ENCODE measurements at regions not wholly inside any gene's neighbourhood (a gene's known extent, or its start where the extent isn't known, plus 50 kb on each side); places are given as distances from the start of the nearest gene placed in this dataset.

DNA sequence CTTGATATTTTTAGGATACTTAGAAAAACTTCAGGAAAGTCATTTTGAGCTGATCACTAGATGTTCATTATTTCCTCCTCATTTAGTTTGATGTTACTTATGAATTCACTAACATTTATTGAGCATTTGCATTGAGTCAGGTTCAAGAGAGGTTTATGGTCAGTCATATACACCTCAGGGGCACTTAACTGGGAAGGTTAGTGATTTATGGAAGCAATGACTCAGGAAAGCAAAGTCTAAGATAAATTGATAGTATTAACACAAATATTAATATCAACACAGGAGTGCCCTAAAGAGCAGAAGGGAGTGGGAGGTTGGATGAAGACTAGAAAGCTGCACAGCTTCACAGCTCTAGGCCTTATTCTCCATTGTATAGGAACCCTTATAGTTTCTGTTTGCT is 177.0 kb upstream of the TNFAIP3 start:
- H3K14ac ChIP-seq (replicated peaks; ENCODE audit: low read depth, low read length): no peak overlapping the region
- intact Hi-C loops (cut with micrococcal nuclease) (no loop called here), dilution Hi-C loops (cut with HindIII; ENCODE audit: low sequenced_read_pairs, unreplicated experiment) (no loop called here), in situ Hi-C loops (cut with MboI; ENCODE audit: low sequenced_read_pairs) (no loop called here)
- ATAC-seq (ENCODE audit: low read depth) (no peak), DNase-seq (no peak)
- H3K56ac ChIP-seq (ENCODE audit: extremely low read depth, insufficient read depth, low read length): no peak overlapping the region
- no peak overlapping the region for H2BK120ac ChIP-seq (ENCODE audit: low read depth, low read length)
- H3K36me3 ChIP-seq (ENCODE audit: control insufficient read depth, insufficient read depth, low read length): no peaks in the 10 kb centered on the region
- H2BK20ac ChIP-seq (ENCODE audit: low read depth, low read length): no peak overlapping the region
- ChIA-PET POLR2A (ENCODE audit: unreplicated experiment) (no interaction called here), CTCF (no interaction called here)
- no peaks in the 10 kb centered on the region for H3K4me1 ChIP-seq (ENCODE audit: control insufficient read depth, insufficient read depth, low read length)
- no peak overlapping the region for H4K5ac ChIP-seq (ENCODE audit: low read depth, low read length)
- H4K20me1 ChIP-seq (ENCODE audit: insufficient read depth, low read length): no peaks in the 10 kb centered on the region
- no peak overlapping the region for H4K91ac ChIP-seq (ENCODE audit: insufficient read depth, low read depth, low read length)
- H3K27me3 ChIP-seq (ENCODE audit: control insufficient read depth, insufficient read depth, low read length): no peaks in the 10 kb centered on the region; the same call in 1 of the 2 replicates
- no peak overlapping the region for H2AFZ ChIP-seq (replicated peaks; ENCODE audit: low read length, poor library complexity)
- no peak overlapping the region for H3K4me2 ChIP-seq (ENCODE audit: low read depth, low read length)
- H2AK5ac ChIP-seq (ENCODE audit: low read depth, low read length): no peak overlapping the region
- no peak overlapping the region for H4K8ac ChIP-seq (ENCODE audit: low read depth in 2 of 2, low read length in 2 of 2)
- H2BK15ac ChIP-seq (ENCODE audit: low read depth, low read length): no peak overlapping the region
- no TSS peak for BruUV-seq (replicated peaks)
- no peak overlapping the region for H3K23ac ChIP-seq (ENCODE audit: low read depth, low read length)
- H3K4me3 ChIP-seq (ENCODE audit: insufficient read depth, low read depth, low read length): no peak overlapping the region
- H3K9me3 ChIP-seq (ENCODE audit: control insufficient read depth, insufficient read depth, low read length): no peaks in the 10 kb centered on the region
- no peak overlapping the region for H3K4ac ChIP-seq (ENCODE audit: low read depth, low read length)
- H3K9me1 ChIP-seq (ENCODE audit: insufficient read depth, low read length): no peaks in the 10 kb centered on the region
- no peak overlapping the region for H3K18ac ChIP-seq (ENCODE audit: low read depth, low read length)
- TF ChIP-seq FOS (IDR thresholded peaks at IDR 0.05; ENCODE audit: low read depth, low read length) (no peak), BHLHE40 (IDR thresholded peaks at IDR 0.05; ENCODE audit: low read depth, low read length) (no peak), MAFK (IDR thresholded peaks at IDR 0.05; ENCODE audit: low read depth, low read length) (no peak), NFE2L2 (IDR thresholded peaks at IDR 0.05; ENCODE audit: low read depth, low read length) (no peak), POLR2A (IDR thresholded peaks at IDR 0.05; ENCODE audit: low read depth, low read length) (no peak), CHD1 (IDR thresholded peaks at IDR 0.05; ENCODE audit: low read depth, low read length) (no peak), RAD21 (IDR thresholded peaks at IDR 0.05; ENCODE audit: low read length) (no peak), RFX5 (IDR thresholded peaks at IDR 0.05; ENCODE audit: low read depth, low read length) (no peak), CEBPB (IDR thresholded peaks at IDR 0.05; ENCODE audit: low read depth, low read length) (no peak), MAZ (IDR thresholded peaks at IDR 0.05; ENCODE audit: borderline replicate concordance, low read depth, low read length) (no peak), MXI1 (IDR thresholded peaks at IDR 0.05; ENCODE audit: borderline replicate concordance, low read depth, low read length) (no peak), SMC3 (IDR thresholded peaks at IDR 0.05; ENCODE audit: low read depth, low read length) (no peak), RCOR1 (IDR thresholded peaks at IDR 0.05; ENCODE audit: insufficient replicate concordance, low read length) (no peak), ELK1 (IDR thresholded peaks at IDR 0.05; ENCODE audit: borderline replicate concordance, low read depth, low read length) (no peak), CTCF (conservative IDR thresholded peaks at IDR 0.05; ENCODE audit: low read depth, low read length) (no peak)
- TF ChIP-seq, protein P1, sequence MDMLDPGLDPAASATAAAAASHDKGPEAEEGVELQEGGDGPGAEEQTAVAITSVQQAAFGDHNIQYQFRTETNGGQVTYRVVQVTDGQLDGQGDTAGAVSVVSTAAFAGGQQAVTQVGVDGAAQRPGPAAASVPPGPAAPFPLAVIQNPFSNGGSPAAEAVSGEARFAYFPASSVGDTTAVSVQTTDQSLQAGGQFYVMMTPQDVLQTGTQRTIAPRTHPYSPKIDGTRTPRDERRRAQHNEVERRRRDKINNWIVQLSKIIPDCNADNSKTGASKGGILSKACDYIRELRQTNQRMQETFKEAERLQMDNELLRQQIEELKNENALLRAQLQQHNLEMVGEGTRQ (IDR thresholded peaks at IDR 0.05; ENCODE audit: low read depth, low read length): no peak
- H3K27ac ChIP-seq (ENCODE audit: insufficient read depth, low read length): no peak overlapping the region
- H3K79me1 ChIP-seq (ENCODE audit: low read depth in 1 of 2, low read length in 2 of 2): no peaks in the 10 kb centered on the region
- H2AK9ac ChIP-seq (replicated peaks; ENCODE audit: low read depth, low read length, poor library complexity): no peak overlapping the region
- no peak overlapping the region for H3K9ac ChIP-seq (ENCODE audit: low read depth, low read length)
- H2BK5ac ChIP-seq (ENCODE audit: low read depth, low read length, poor library complexity, severe bottlenecking): no peak overlapping the region
